K562 (cell line): ENCODE measurements at regions not wholly inside any gene's neighbourhood (a gene's known extent, or its start where the extent isn't known, plus 50 kb on each side); places are given as distances from the start of the nearest gene placed in this dataset.

Source experiments
- ATAC-seq: fragments of 200-7000 bp; cut with Tn5 transposase; 3 replicates; pipeline ENCODE4 v1.9.1; 2020; ENCODE audit warnings: moderate library complexity
- BruUV-seq: library from RNA; stranded (reverse); fragments of 400-500 nt; replicated peaks from 2 replicates; lab custom pipeline; 2021; lab: Mats Ljungman, UMichigan
- CTCF ChIA-PET: fragments of 300-600 bp; formaldehyde crosslinking; extraction: SDS; loops from one replicate; lab custom pipeline; 2021; ENCODE audit warnings: low intra/inter-chr PET ratio; lab: Yijun Ruan, JAX
- POLR2A ChIA-PET: fragments of 300-600, 350-650 bp; sonication (Branson Sonifier 250); formaldehyde crosslinking; extraction: SDS; loops from one replicate; lab custom pipeline; 2021; ENCODE audit warnings: antibody characterized with exemption, inconsistent platforms; lab: Yijun Ruan, JAX
- DNase-seq, 4 experiments: peaks; one replicate each; pipeline versions ENCODE4 v3.0.0 to v3.0.0-alpha.2; 2011 to 2018; ENCODE audit warnings: low spot score in 3 of 4, mixed read lengths in 3 of 4; ENCODE audit errors: extremely low read depth in 1 of 4
- FAIRE-seq: peaks from 2 replicates; lab custom pipeline; 2011; peaks lifted over from hg19 to GRCh38; lab: Jason Lieb, UNC
- H2AFZ ChIP-seq: 2 replicates; pipeline ENCODE4 v1.6.0; 2011; ENCODE audit warnings: low read depth, low read length, control low read depth, inconsistent platforms
- H3K27ac ChIP-seq: fragments of 200-600 bp; 3 replicates; pipeline ENCODE4 v1.8.0; 2011; ENCODE audit warnings: low read depth, mild to moderate bottlenecking, control low read depth, inconsistent platforms, low read length, moderate library complexity, mixed read lengths; ENCODE audit errors: extremely low read depth
- H3K27me3 ChIP-seq, 2 experiments: fragments of 300-600 bp in 1 of 2; 2 replicates in 1 of 2; 3 replicates in 1 of 2; pipeline versions ENCODE4 v1.6.0 to v1.8.0; 2011; ENCODE audit warnings: inconsistent platforms in 2 of 2, low read length in 2 of 2, mild to moderate bottlenecking in 1 of 2, mixed read lengths in 1 of 2, moderate library complexity in 1 of 2; ENCODE audit not compliant: control insufficient read depth in 2 of 2, insufficient read depth in 2 of 2
- H3K36me3 ChIP-seq: fragments of 300-600 bp; 3 replicates; pipeline ENCODE4 v1.8.0; 2011; ENCODE audit warnings: mild to moderate bottlenecking, low read length, inconsistent platforms; ENCODE audit not compliant: control insufficient read depth, insufficient read depth
- H3K4me1 ChIP-seq, 2 experiments: fragments of 200-600 bp in 1 of 2; replicated peaks in 1 of 2; 2 replicates in 1 of 2; 3 replicates in 1 of 2; pipeline versions ENCODE4 v1.5.1 to v1.8.0; 2011; ENCODE audit warnings: inconsistent platforms in 2 of 2, low read length in 2 of 2, mild to moderate bottlenecking in 1 of 2, mixed read lengths in 1 of 2, moderate library complexity in 1 of 2; ENCODE audit not compliant: control insufficient read depth in 2 of 2, insufficient read depth in 2 of 2
- H3K4me2 ChIP-seq: 2 replicates; pipeline ENCODE4 v1.6.1; 2011; ENCODE audit warnings: low read length, control low read depth, inconsistent platforms, mixed read lengths; ENCODE audit not compliant: insufficient read depth
- H3K4me3 ChIP-seq: fragments of 200-600 bp; sonication (generic), shearing (Covaris generic); 2 replicates; pipeline ENCODE4 v1.5.1; 2016; ENCODE audit warnings: control low read depth, inconsistent platforms
- H3K79me2 ChIP-seq: fragments of 200-600 bp; 3 replicates; pipeline ENCODE4 v1.8.0; 2011; ENCODE audit warnings: low read length, inconsistent platforms; ENCODE audit not compliant: control insufficient read depth, insufficient read depth
- H3K9ac ChIP-seq, 2 experiments: 2 replicates each; pipeline versions ENCODE4 v1.6.0 to v1.6.1; 2011; ENCODE audit warnings: low read depth in 2 of 2, low read length in 2 of 2, control low read depth in 1 of 2, inconsistent platforms in 1 of 2, mild to moderate bottlenecking in 1 of 2, mixed read lengths in 1 of 2; ENCODE audit not compliant: insufficient read depth in 1 of 2
- H3K9me1 ChIP-seq: one replicate; pipeline ENCODE4 v1.6.0; 2011; ENCODE audit warnings: inconsistent platforms, mild to moderate bottlenecking, low read length, moderate library complexity; ENCODE audit not compliant: control insufficient read depth, insufficient read depth
- H3K9me3 ChIP-seq: replicated peaks from 2 replicates; pipeline ENCODE4 v1.5.1; 2011; ENCODE audit warnings: low read depth, low read length, inconsistent platforms; ENCODE audit not compliant: control insufficient read depth, insufficient read depth
- H4K20me1 ChIP-seq: replicated peaks from 2 replicates; pipeline ENCODE4 v1.6.1; 2011; ENCODE audit warnings: low read length, inconsistent platforms, mixed read lengths; ENCODE audit not compliant: control insufficient read depth, insufficient read depth
- CHD7 ChIP-seq: fragments of 200-600 bp; sonication (generic); IDR thresholded peaks from one replicate; pipeline ENCODE4 v1.6.1; 2012; ENCODE audit warnings: mild to moderate bottlenecking, low read depth, low read length, inconsistent platforms
- COPS2 ChIP-seq: fragments of 450-650 bp; conservative IDR thresholded peaks from 2 replicates; pipeline ENCODE4 v1.6.1; 2016; ENCODE audit warnings: mild to moderate bottlenecking, moderate library complexity
- HBP1 ChIP-seq: fragments of 450-650 bp; formaldehyde crosslinking; IDR thresholded peaks from 2 replicates; pipeline ENCODE4 v1.4.0; 2022; ENCODE audit warnings: missing genetic modification characterization
- HDAC8 ChIP-seq: fragments of 450-650 bp; IDR thresholded peaks from 2 replicates; pipeline ENCODE4 v1.6.1; 2016; ENCODE audit warnings: mild to moderate bottlenecking, missing genetic modification characterization, moderate library complexity, missing compliant biosample characterization
- MAFK ChIP-seq: IDR thresholded peaks from 2 replicates; pipeline ENCODE4 v1.6.1; 2011; ENCODE audit warnings: low read length, improper control_type of control experiment
- NELFE ChIP-seq: IDR thresholded peaks from 2 replicates; pipeline ENCODE4 v1.6.1; 2011; ENCODE audit warnings: mild to moderate bottlenecking; ENCODE audit not compliant: insufficient read depth, insufficient read length
- ZBTB34 ChIP-seq: fragments of 250-450 bp; sonication (Bioruptor Pico); IDR thresholded peaks from 2 replicates; pipeline ENCODE4 v1.8.0; 2021; ENCODE audit warnings: mild to moderate bottlenecking, moderate library complexity
- ZFP36 ChIP-seq: fragments of 150-350 bp; IDR thresholded peaks from 2 replicates; pipeline ENCODE4 v1.6.1; 2018; ENCODE audit warnings: low read length, low read depth; ENCODE audit not compliant: partially characterized antibody
- ZNF347 ChIP-seq: fragments of 450-650 bp; formaldehyde crosslinking; IDR thresholded peaks from 2 replicates; pipeline ENCODE4 v1.4.0; 2020; ENCODE audit warnings: low read depth, mild to moderate bottlenecking, moderate library complexity
- WGBS: fragments of 100-300 bp; shearing (Covaris generic); methylation state at CpG from one replicate; pipeline ENCODE4 v1.1.6; 2016; ENCODE audit warnings: low coverage, mixed read lengths; ENCODE audit not compliant: insufficient coverage; ENCODE audit errors: missing lambda C conversion rate; 5-methylcytosine and 5-hydroxymethylcytosine counted together
- in situ Hi-C: fragments of 300-500 bp; cut with MboI; formaldehyde crosslinking; loops from 4 replicates; pipeline ENCODE4 v1.15.0; 2018; ENCODE audit warnings: inconsistent platforms, mixed read lengths
- intact Hi-C: fragments of 100-400 bp; cut with micrococcal nuclease; formaldehyde crosslinking; loops from 2 replicates; pipeline ENCODE4 v1.14.2; 2022

- H3K27ac ChIP-seq, result no peak overlapping the region
- CTCF ChIA-PET, result no interaction called here
- DNase-seq (no peak), FAIRE-seq (no peak), ATAC-seq (no peak)
- no peaks in the 10 kb centered on the region; the same call in none of the 2 replicates for H3K9me3 ChIP-seq
- POLR2A ChIA-PET, result no interaction called here
- H3K4me1 ChIP-seq, result no peaks in the 10 kb centered on the region
- H3K4me3 ChIP-seq, result no peak overlapping the region
- 0% methylated on average over 1 of the region's 1 CpG for WGBS
- no peak overlapping the region for H3K9ac ChIP-seq
- H3K36me3 ChIP-seq, result no peaks in the 10 kb centered on the region
- no peaks in the 10 kb centered on the region for H4K20me1 ChIP-seq
- no TSS peak for BruUV-seq
- H3K9me1 ChIP-seq, result no peaks in the 10 kb centered on the region
- H2AFZ ChIP-seq, result no peak overlapping the region
- in situ Hi-C loops (no loop called here), intact Hi-C loops (no loop called here)
- H3K27me3 ChIP-seq, result no peaks in the 10 kb centered on the region
- no peak overlapping the region for H3K4me2 ChIP-seq
- no peaks in the 10 kb centered on the region for H3K79me2 ChIP-seq
- no peak for TF ChIP-seq NELFE
- TF ChIP-seq CHD7, result no peak
- no peak for TF ChIP-seq HBP1
- TF ChIP-seq ZFP36, result no peak
- TF ChIP-seq ZNF347 (CRISPR knock-in tag), result no peak
- no peak for TF ChIP-seq ZBTB34 (CRISPR knock-in tag)
- TF ChIP-seq MAFK, result no peak
- no peak for TF ChIP-seq COPS2
- no peak for TF ChIP-seq HDAC8 (tag)
Observed at GRCh38 chr5:100303216-100303615, 232.0 kb upstream of the FAM174A start.
